ENCODE measurements at regions not wholly inside any gene's neighbourhood (a gene's known extent, or its start where the extent isn't known, plus 50 kb on each side); places are given as distances from the start of the nearest gene placed in this dataset.

GRCh38 chr5:58145397-58145934 lies 314.4 kb downstream of the PLK2 start:
- Histone ChIP-seq H3K27ac (no peak overlapping the region), H3K27me3 (no peaks in the 10 kb centered on the region), H3K4me1 (no peaks in the 10 kb centered on the region), H3K9me3 (no peaks in the 10 kb centered on the region), H3K36me3 (no peaks in the 10 kb centered on the region), H3K4me3 (no peak overlapping the region)
- intact Hi-C loops (cut with DNase I), result no loop called here
- DNase-seq (ENCODE audit: low spot score in 2 of 2), result no peak
- TF ChIP-seq CTCF (IDR thresholded peaks at IDR 0.05), result no peak

DNA sequence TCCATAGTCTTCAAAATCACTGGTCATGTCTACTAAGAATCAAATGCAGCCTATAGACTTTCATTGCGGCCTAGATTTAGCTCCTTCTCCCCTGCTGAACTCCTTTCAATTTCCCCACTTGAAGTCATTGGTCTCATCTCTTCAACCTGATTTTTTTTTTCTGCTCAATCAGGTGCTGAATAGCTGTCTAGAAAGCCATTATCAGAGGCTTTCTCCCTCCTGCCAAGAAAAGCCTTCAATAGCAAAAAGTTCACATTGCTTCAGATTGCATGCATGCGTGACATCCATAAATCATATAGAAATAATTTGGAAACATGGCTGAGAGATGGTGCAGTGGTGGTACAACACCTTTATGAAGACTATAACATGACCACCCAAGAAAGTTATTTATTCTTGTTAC lies 316.2 kb downstream of the PLK2 start:
- H3K27me3 ChIP-seq, result no peaks in the 10 kb centered on the region
- H3K4me1 ChIP-seq, result no peaks in the 10 kb centered on the region
- TF ChIP-seq CTCF (IDR thresholded peaks at IDR 0.05), result no peak
- no peaks in the 10 kb centered on the region for H3K9me3 ChIP-seq
- intact Hi-C loops (cut with DNase I), result no loop called here
- H3K4me3 ChIP-seq, result no peak overlapping the region
- no peaks in the 10 kb centered on the region for H3K36me3 ChIP-seq
- DNase-seq (ENCODE audit: low spot score in 2 of 2), result no peak
- H3K27ac ChIP-seq, result no peak overlapping the region

GRCh38 chr5:58143181-58143580 lies 316.7 kb downstream of the PLK2 start:
- Histone ChIP-seq H3K27ac (no peak overlapping the region), H3K9me3 (no peaks in the 10 kb centered on the region), H3K4me3 (no peak overlapping the region), H3K36me3 (no peaks in the 10 kb centered on the region), H3K27me3 (no peaks in the 10 kb centered on the region), H3K4me1 (no peaks in the 10 kb centered on the region)
- no peak for TF ChIP-seq CTCF (IDR thresholded peaks at IDR 0.05)
- DNase-seq (ENCODE audit: low spot score in 2 of 2), result no peak
- intact Hi-C loops (cut with DNase I), result no loop called here

DNA sequence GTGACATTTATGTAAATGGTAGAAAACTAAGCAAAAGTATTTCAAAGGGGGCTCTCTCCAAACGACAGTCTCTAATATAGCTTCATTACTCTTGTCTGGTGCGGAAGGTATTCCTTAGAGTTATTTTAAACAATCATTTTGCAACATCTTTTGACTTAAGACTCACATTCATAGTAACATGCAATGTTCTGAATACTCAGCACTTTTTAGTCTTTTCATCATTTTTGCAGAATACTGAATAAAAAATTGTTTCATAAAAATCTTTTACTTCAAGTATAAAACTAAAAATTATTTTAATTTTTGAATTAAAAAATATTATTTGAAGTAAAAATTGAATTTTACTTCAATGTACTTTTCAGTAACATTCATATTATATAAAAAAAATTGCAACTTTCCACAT lies 321.1 kb downstream of the PLK2 start:
- H3K27ac ChIP-seq, result no peak overlapping the region

GRCh38 chr5:58136406-58136805 lies 323.5 kb downstream of the PLK2 start:
- no peaks in the 10 kb centered on the region for H3K4me1 ChIP-seq
- intact Hi-C loops (cut with DNase I), result no loop called here
- no peak overlapping the region for H3K27ac ChIP-seq
- H3K27me3 ChIP-seq, result no peaks in the 10 kb centered on the region
- no peaks in the 10 kb centered on the region for H3K36me3 ChIP-seq
- H3K9me3 ChIP-seq, result no peaks in the 10 kb centered on the region
- DNase-seq (ENCODE audit: low spot score in 2 of 2), result no peak
- H3K4me3 ChIP-seq, result no peak overlapping the region
- TF ChIP-seq CTCF (IDR thresholded peaks at IDR 0.05), result no peak

More for the DNA sequence above, 321.1 kb downstream of the PLK2 start:
- no peaks in the 10 kb centered on the region for H3K36me3 ChIP-seq
- H3K4me3 ChIP-seq, result no peak overlapping the region
- no peaks in the 10 kb centered on the region for H3K4me1 ChIP-seq
- TF ChIP-seq CTCF (IDR thresholded peaks at IDR 0.05), result no peak
- DNase-seq (ENCODE audit: low spot score in 2 of 2), result no peak
- intact Hi-C loops (cut with DNase I), result no loop called here
- no peaks in the 10 kb centered on the region for H3K27me3 ChIP-seq
- no peaks in the 10 kb centered on the region for H3K9me3 ChIP-seq
